ENCODE measurements at regions not wholly inside any gene's neighbourhood (a gene's known extent, or its start where the extent isn't known, plus 50 kb on each side); places are given as distances from the start of the nearest gene placed in this dataset.
"Not testable (repeated sequence)": the region's sequence is repeated elsewhere in the genome, so short reads cannot be mapped to it uniquely, and the experiment has no call there.

DNA sequence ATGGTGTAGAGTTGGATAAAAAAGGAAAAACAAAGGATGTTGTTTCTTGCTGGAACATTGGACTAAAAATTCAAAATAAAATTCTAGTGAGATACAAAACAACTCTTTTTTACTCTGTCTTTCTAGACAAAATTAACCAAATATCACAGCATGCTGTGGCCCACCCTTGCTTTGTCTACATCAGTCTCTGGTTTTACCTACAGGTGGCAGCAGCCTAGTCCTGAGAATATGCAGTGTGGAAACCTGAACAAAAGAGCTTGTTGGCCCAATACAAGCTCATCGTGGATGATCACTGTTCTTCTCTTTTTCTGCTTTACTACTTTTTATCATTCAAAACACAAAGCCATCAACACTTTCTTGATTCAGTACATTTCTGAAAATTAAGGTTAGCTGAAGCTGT, 210.4 kb downstream of the CDH19 start:
- H2BK120ac ChIP-seq (ENCODE audit: insufficient read depth, low read length, poor library complexity): no peak overlapping the region
- H3K27ac ChIP-seq (ENCODE audit: low read depth, low read length): no peak overlapping the region
- no peak overlapping the region for H4K8ac ChIP-seq (ENCODE audit: low read depth, low read length)

DNA sequence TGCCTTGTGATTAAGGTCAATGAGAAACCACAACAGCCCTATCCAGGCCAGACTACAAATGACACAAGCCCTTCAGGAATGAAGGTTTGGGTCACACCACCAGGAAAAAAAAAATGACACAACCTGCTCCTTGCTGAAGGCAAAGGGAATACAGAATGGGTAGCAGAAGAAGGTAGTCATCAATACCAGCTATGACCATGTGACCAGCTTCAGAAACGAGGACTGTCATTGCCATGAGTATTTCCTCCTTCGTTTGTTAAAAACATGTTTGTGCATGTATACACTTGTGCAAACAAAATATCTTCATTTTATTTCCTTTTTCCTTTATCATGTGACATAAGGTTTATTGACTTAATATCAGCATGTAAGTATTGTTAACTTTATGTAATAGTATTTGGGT, 226.6 kb downstream of the CDH19 start:
- Histone ChIP-seq H3K79me2 (ENCODE audit: control insufficient read depth, insufficient read depth, low read length, poor library complexity) (no peaks in the 10 kb centered on the region), H3K9me3 (ENCODE audit: insufficient read depth, low read depth, low read length) (no peaks in the 10 kb centered on the region), H3K4me3 (ENCODE audit: low read depth, low read length) (no peak overlapping the region)

More for the DNA sequence above, 210.4 kb downstream of the CDH19 start:
- no peak overlapping the region for H3K4ac ChIP-seq (ENCODE audit: low read depth, low read length)
- no peak overlapping the region for H3K4me2 ChIP-seq (ENCODE audit: low read length)
- H3K4me1 ChIP-seq (ENCODE audit: control insufficient read depth in 1 of 2, insufficient read depth in 2 of 2, low read length in 2 of 2): no peaks in the 10 kb centered on the region
- no peak overlapping the region for H3K14ac ChIP-seq (ENCODE audit: low read length)
- no peak overlapping the region for H2AK5ac ChIP-seq (ENCODE audit: low read length)
- no peak overlapping the region for H2BK5ac ChIP-seq (ENCODE audit: low read depth, low read length, poor library complexity)
- no peaks in the 10 kb centered on the region for H3K27me3 ChIP-seq (ENCODE audit: insufficient read depth, low read length)
- H3K23ac ChIP-seq (ENCODE audit: low read length): no peak overlapping the region
- peaks cover 0 to 3% of the 10 kb centered on the region in 2 experiments for H3K36me3 ChIP-seq (ENCODE audit: control insufficient read depth in 1 of 2, insufficient read depth in 2 of 2, low read length in 2 of 2)
- no peak overlapping the region for H2AFZ ChIP-seq (ENCODE audit: insufficient read depth, low read length, poor library complexity)
- DNase-seq: no peak
- no peak overlapping the region for H4K12ac ChIP-seq (ENCODE audit: low read depth, low read length)
- H3K9me3 ChIP-seq (ENCODE audit: insufficient read depth, low read depth, low read length): peaks cover 9% of the 10 kb centered on the region
- WGBS (ENCODE audit: extremely low coverage, insufficient coverage, insufficient read length): no CpG with 5 or more reads among the region's 1 CpG
- no peak overlapping the region for H3K4me3 ChIP-seq (ENCODE audit: low read depth, low read length)
- no peak overlapping the region for H3K9ac ChIP-seq (ENCODE audit: low read length)
- H3K79me2 ChIP-seq (ENCODE audit: control insufficient read depth, insufficient read depth, low read length, poor library complexity): no peaks in the 10 kb centered on the region
- H2BK12ac ChIP-seq (ENCODE audit: low read length): no peak overlapping the region
- no peak overlapping the region for H4K91ac ChIP-seq (ENCODE audit: low read depth, low read length)
- H3K79me1 ChIP-seq (ENCODE audit: low read length): no peaks in the 10 kb centered on the region
- H3K18ac ChIP-seq (ENCODE audit: low read length): no peak overlapping the region

GRCh38 chr18:66375391-66375790, 228.5 kb downstream of the CDH19 start:
- not testable (repeated sequence) for H2AK5ac ChIP-seq (ENCODE audit: low read length)

More for the DNA sequence above, 226.6 kb downstream of the CDH19 start:
- H4K12ac ChIP-seq (ENCODE audit: low read depth, low read length): no peak overlapping the region
- H3K79me1 ChIP-seq (ENCODE audit: low read length): no peaks in the 10 kb centered on the region
- no peaks in the 10 kb centered on the region for H3K27me3 ChIP-seq (ENCODE audit: insufficient read depth, low read length)
- H3K4ac ChIP-seq (ENCODE audit: low read depth, low read length): no peak overlapping the region
- H3K27ac ChIP-seq (ENCODE audit: low read depth, low read length): no peak overlapping the region
- H2AK5ac ChIP-seq (ENCODE audit: low read length): no peak overlapping the region
- H3K36me3 ChIP-seq (ENCODE audit: control insufficient read depth in 1 of 2, insufficient read depth in 2 of 2, low read length in 2 of 2): no peaks in the 10 kb centered on the region
- H2BK5ac ChIP-seq (ENCODE audit: low read depth, low read length, poor library complexity): no peak overlapping the region
- no peak overlapping the region for H4K8ac ChIP-seq (ENCODE audit: low read depth, low read length)
- no peak overlapping the region for H3K9ac ChIP-seq (ENCODE audit: low read length)
- no CpG with 5 or more reads among the region's 2 CpGs for WGBS (ENCODE audit: extremely low coverage, insufficient coverage, insufficient read length)
- H3K4me1 ChIP-seq (ENCODE audit: control insufficient read depth in 1 of 2, insufficient read depth in 2 of 2, low read length in 2 of 2): no peaks in the 10 kb centered on the region
- DNase-seq: no peak
- no peak overlapping the region for H2AFZ ChIP-seq (ENCODE audit: insufficient read depth, low read length, poor library complexity)
- no peak overlapping the region for H3K23ac ChIP-seq (ENCODE audit: low read length)
- no peak overlapping the region for H3K18ac ChIP-seq (ENCODE audit: low read length)
- H3K4me2 ChIP-seq (ENCODE audit: low read length): no peak overlapping the region
- no peak overlapping the region for H2BK12ac ChIP-seq (ENCODE audit: low read length)
- no peak overlapping the region for H2BK120ac ChIP-seq (ENCODE audit: insufficient read depth, low read length, poor library complexity)
- H4K91ac ChIP-seq (ENCODE audit: low read depth, low read length): no peak overlapping the region
- H3K14ac ChIP-seq (ENCODE audit: low read length): no peak overlapping the region

DNA sequence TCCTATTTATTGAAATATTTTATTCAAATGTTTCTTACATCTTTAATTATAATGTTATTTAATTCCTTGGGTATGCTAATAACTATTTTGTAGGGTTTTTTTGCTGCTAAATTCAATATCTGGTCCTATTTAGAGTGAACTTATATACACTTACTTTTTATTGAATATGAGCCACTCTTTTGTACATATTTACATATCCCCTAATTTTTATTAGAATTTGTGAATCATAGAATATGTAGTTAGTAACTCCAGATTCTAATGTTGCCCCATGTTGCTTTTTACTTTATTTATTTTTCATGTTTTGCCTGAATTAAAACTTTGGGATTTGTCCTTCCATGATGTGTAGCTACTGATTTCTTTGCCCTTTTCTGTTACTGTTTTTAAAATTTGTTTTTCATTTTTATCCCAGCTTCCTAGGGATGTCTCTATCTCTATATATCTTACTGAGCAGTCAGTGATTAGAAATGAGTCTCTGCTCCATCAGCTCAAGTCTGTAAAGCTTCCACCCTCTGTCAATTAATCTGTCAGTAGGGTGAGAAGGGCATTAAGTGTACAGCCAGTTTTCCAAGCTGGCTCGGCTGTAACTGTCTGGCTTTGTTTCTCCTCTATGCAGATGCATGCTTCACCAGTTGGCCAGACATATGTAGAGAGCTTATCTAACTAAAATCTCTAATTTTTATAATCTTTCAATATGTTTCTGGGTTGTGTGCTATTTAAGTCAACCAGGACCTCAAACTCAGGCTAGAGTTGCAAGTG, 256.9 kb downstream of the CDH19 start:
- Histone ChIP-seq H3K79me1 (ENCODE audit: low read length) (no peaks in the 10 kb centered on the region), H2BK120ac (ENCODE audit: insufficient read depth, low read length, poor library complexity) (no peak overlapping the region), H2BK5ac (ENCODE audit: low read depth, low read length, poor library complexity) (no peak overlapping the region), H2AK5ac (ENCODE audit: low read length) (no peak overlapping the region), H3K27ac (ENCODE audit: low read depth, low read length) (no peak overlapping the region), H4K91ac (ENCODE audit: low read depth, low read length) (no peak overlapping the region), H3K79me2 (ENCODE audit: control insufficient read depth, insufficient read depth, low read length, poor library complexity) (no peaks in the 10 kb centered on the region), H3K4me3 (ENCODE audit: low read depth, low read length) (no peak overlapping the region), H3K23ac (ENCODE audit: low read length) (no peak overlapping the region), H3K9me3 (ENCODE audit: insufficient read depth, low read depth, low read length) (no peaks in the 10 kb centered on the region), H3K9ac (ENCODE audit: low read length) (no peak overlapping the region), H4K8ac (ENCODE audit: low read depth, low read length) (no peak overlapping the region), H4K12ac (ENCODE audit: low read depth, low read length) (no peak overlapping the region), H3K4ac (ENCODE audit: low read depth, low read length) (no peak overlapping the region), H3K18ac (ENCODE audit: low read length) (no peak overlapping the region), H3K36me3 (ENCODE audit: control insufficient read depth in 1 of 2, insufficient read depth in 2 of 2, low read length in 2 of 2) (no peaks in the 10 kb centered on the region), H3K27me3 (ENCODE audit: insufficient read depth, low read length) (no peaks in the 10 kb centered on the region), H3K14ac (ENCODE audit: low read length) (no peak overlapping the region), H2BK12ac (ENCODE audit: low read length) (no peak overlapping the region), H2AFZ (ENCODE audit: insufficient read depth, low read length, poor library complexity) (no peak overlapping the region), H3K4me2 (ENCODE audit: low read length) (no peak overlapping the region), H3K4me1 (ENCODE audit: control insufficient read depth in 1 of 2, insufficient read depth in 2 of 2, low read length in 2 of 2) (no peaks in the 10 kb centered on the region)
- no CpG with 5 or more reads among the region's 1 CpG for WGBS (ENCODE audit: extremely low coverage, insufficient coverage, insufficient read length)
- DNase-seq: no peak

More at GRCh38 chr18:66375391-66375790, 228.5 kb downstream of the CDH19 start:
- not testable (repeated sequence) for H3K4me1 ChIP-seq (ENCODE audit: control insufficient read depth in 1 of 2, insufficient read depth in 2 of 2, low read length in 2 of 2); H3K4me3 ChIP-seq (ENCODE audit: low read depth, low read length); DNase-seq; H3K4me2 ChIP-seq (ENCODE audit: low read length); H3K27ac ChIP-seq (ENCODE audit: low read depth, low read length); H3K9ac ChIP-seq (ENCODE audit: low read length); H4K12ac ChIP-seq (ENCODE audit: low read depth, low read length); H3K14ac ChIP-seq (ENCODE audit: low read length); H2BK5ac ChIP-seq (ENCODE audit: low read depth, low read length, poor library complexity); H4K8ac ChIP-seq (ENCODE audit: low read depth, low read length); H2BK120ac ChIP-seq (ENCODE audit: insufficient read depth, low read length, poor library complexity); H3K79me2 ChIP-seq (ENCODE audit: control insufficient read depth, insufficient read depth, low read length, poor library complexity); H4K91ac ChIP-seq (ENCODE audit: low read depth, low read length); H3K36me3 ChIP-seq (ENCODE audit: control insufficient read depth in 1 of 2, insufficient read depth in 2 of 2, low read length in 2 of 2); H3K79me1 ChIP-seq (ENCODE audit: low read length); H3K9me3 ChIP-seq (ENCODE audit: insufficient read depth, low read depth, low read length); H2BK12ac ChIP-seq (ENCODE audit: low read length); H3K23ac ChIP-seq (ENCODE audit: low read length); H3K4ac ChIP-seq (ENCODE audit: low read depth, low read length); H2AFZ ChIP-seq (ENCODE audit: insufficient read depth, low read length, poor library complexity); H3K27me3 ChIP-seq (ENCODE audit: insufficient read depth, low read length); H3K18ac ChIP-seq (ENCODE audit: low read length)
- WGBS (ENCODE audit: extremely low coverage, insufficient coverage, insufficient read length): no CpG with 5 or more reads among the region's 2 CpGs
